Karpas-422 (cell line): ENCODE measurements at regions not wholly inside any gene's neighbourhood (a gene's known extent, or its start where the extent isn't known, plus 50 kb on each side); places are given as distances from the start of the nearest gene placed in this dataset.

Experiments used
- DNase-seq: peaks from one replicate; pipeline ENCODE4 v3.0.0-alpha.2; 2015
- H2AFZ ChIP-seq: fragments of 200-600 bp; sonication (generic); 2 replicates; pipeline ENCODE4 v1.6.1; 2014; ENCODE audit warnings: antibody characterized with exemption, low read length, mixed read lengths
- H3K27ac ChIP-seq: fragments of 200-600 bp; sonication (generic); 2 replicates; pipeline ENCODE4 v1.5.1; 2014; ENCODE audit warnings: mild to moderate bottlenecking, low read length, moderate library complexity
- H3K27me3 ChIP-seq: fragments of 200-600 bp; sonication (generic); 2 replicates; pipeline ENCODE4 v1.6.1; 2014; ENCODE audit warnings: low read length, mixed read lengths
- H3K36me3 ChIP-seq: fragments of 200-600 bp; sonication (generic); 2 replicates; pipeline ENCODE4 v1.6.1; 2014; ENCODE audit warnings: low read length, mixed read lengths; ENCODE audit not compliant: insufficient read depth
- H3K4me1 ChIP-seq: fragments of 200-600 bp; sonication (generic); 2 replicates; pipeline ENCODE4 v1.6.1; 2014; ENCODE audit warnings: mild to moderate bottlenecking, low read length, mixed read lengths
- H3K4me2 ChIP-seq: fragments of 200-600 bp; sonication (generic); 2 replicates; pipeline ENCODE4 v1.6.1; 2014; ENCODE audit warnings: low read length, low read depth, mild to moderate bottlenecking; ENCODE audit not compliant: poor library complexity, severe bottlenecking
- H3K4me3 ChIP-seq: fragments of 200-600 bp; sonication (generic); 2 replicates; pipeline ENCODE4 v1.5.1; 2014; ENCODE audit warnings: mild to moderate bottlenecking, antibody characterized with exemption, low read length, mixed read lengths
- H3K79me2 ChIP-seq: fragments of 200-600 bp; sonication (generic); 2 replicates; pipeline ENCODE4 v1.6.1; 2014; ENCODE audit warnings: mild to moderate bottlenecking, low read length, mixed read lengths
- H3K9ac ChIP-seq: fragments of 200-600 bp; sonication (generic); 2 replicates; pipeline ENCODE4 v1.6.0; 2014; ENCODE audit warnings: low read length
- H3K9me2 ChIP-seq: fragments of 200-600 bp; sonication (generic), shearing (Covaris generic); replicated peaks from 2 replicates; pipeline ENCODE4 v1.6.0; 2014; ENCODE audit warnings: mild to moderate bottlenecking, low read length, moderate library complexity; ENCODE audit not compliant: insufficient read depth
- H3K9me3 ChIP-seq: fragments of 300-700, 200-600 bp; sonication (generic); 2 replicates; pipeline ENCODE4 v1.6.1; 2014; ENCODE audit warnings: low read length, mixed read lengths
- H4K20me1 ChIP-seq: fragments of 200-600 bp; sonication (generic); 2 replicates; pipeline ENCODE4 v1.6.1; 2014; ENCODE audit warnings: mild to moderate bottlenecking, antibody characterized with exemption, low read length, low read depth; ENCODE audit not compliant: insufficient read depth

- no peaks in the 10 kb centered on the region for H3K36me3 ChIP-seq
- no peaks in the 10 kb centered on the region for H4K20me1 ChIP-seq
- no peak overlapping the region for H3K9ac ChIP-seq
- no peak overlapping the region for H3K27ac ChIP-seq
- no peaks in the 10 kb centered on the region for H3K27me3 ChIP-seq
- H3K79me2 ChIP-seq: no peaks in the 10 kb centered on the region
- H3K4me1 ChIP-seq: no peaks in the 10 kb centered on the region
- no peak for DNase-seq
- no peaks in the 10 kb centered on the region for H3K9me2 ChIP-seq
- no peaks in the 10 kb centered on the region for H3K9me3 ChIP-seq
- no peak overlapping the region for H2AFZ ChIP-seq
- H3K4me3 ChIP-seq: no peak overlapping the region
- no peak overlapping the region for H3K4me2 ChIP-seq
These were observed 430.8 kb downstream of the ARHGEF28 start for GRCh38 chr5:74056789-74057164.

- H3K27ac ChIP-seq: no peak overlapping the region
These were observed 430.3 kb downstream of the ARHGEF28 start for GRCh38 chr5:74056107-74056788.

DNA sequence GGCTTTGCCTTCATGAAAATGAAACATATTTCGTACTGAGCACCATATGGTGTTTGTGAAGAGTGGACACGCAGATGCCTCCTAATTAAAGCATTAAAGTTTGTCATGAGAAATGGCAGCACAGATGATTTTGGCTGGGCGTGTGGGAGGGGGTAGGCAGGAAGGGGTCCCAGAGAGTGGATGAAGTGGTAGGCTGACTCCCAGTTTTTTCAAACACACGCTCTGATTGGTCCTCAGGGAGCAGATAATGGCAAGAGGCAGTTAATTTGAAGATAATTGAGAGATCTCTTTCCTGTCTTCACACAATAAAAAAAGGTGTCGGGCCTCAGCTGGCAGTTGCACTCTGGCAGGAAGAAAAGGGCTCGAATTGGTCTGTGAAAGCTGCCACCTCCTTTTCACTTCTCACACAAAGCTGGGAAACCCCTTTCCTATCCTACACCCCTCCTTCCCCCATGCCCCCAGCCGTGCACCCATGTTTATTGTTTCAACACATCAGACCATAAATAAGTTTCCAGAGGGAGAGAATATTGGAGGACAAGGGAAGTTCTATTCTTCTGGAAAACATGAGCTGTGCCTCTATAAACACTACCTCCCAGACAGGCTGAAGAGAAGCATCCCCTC, 429.6 kb downstream of the ARHGEF28 start:
- Histone ChIP-seq H3K27me3 (no peaks in the 10 kb centered on the region), H3K79me2 (no peaks in the 10 kb centered on the region), H3K9me2 (no peaks in the 10 kb centered on the region), H3K27ac (no peak overlapping the region), H2AFZ (no peak overlapping the region), H4K20me1 (no peaks in the 10 kb centered on the region), H3K4me2 (no peak overlapping the region), H3K9me3 (no peaks in the 10 kb centered on the region), H3K36me3 (no peaks in the 10 kb centered on the region), H3K9ac (no peak overlapping the region), H3K4me1 (no peaks in the 10 kb centered on the region), H3K4me3 (no peak overlapping the region)
- no peak for DNase-seq

More at GRCh38 chr5:74056107-74056788, 430.3 kb downstream of the ARHGEF28 start:
- H3K4me2 ChIP-seq: no peak overlapping the region
- no peaks in the 10 kb centered on the region for H4K20me1 ChIP-seq
- H3K27me3 ChIP-seq: no peaks in the 10 kb centered on the region
- no peaks in the 10 kb centered on the region for H3K9me2 ChIP-seq
- H2AFZ ChIP-seq: no peak overlapping the region
- no peak overlapping the region for H3K4me3 ChIP-seq
- no peak for DNase-seq
- H3K4me1 ChIP-seq: no peaks in the 10 kb centered on the region
- H3K79me2 ChIP-seq: no peaks in the 10 kb centered on the region
- H3K9me3 ChIP-seq: no peaks in the 10 kb centered on the region
- H3K9ac ChIP-seq: no peak overlapping the region
- no peaks in the 10 kb centered on the region for H3K36me3 ChIP-seq

- Histone ChIP-seq H3K27ac (no peak overlapping the region), H3K27me3 (no peaks in the 10 kb centered on the region), H3K9me2 (no peaks in the 10 kb centered on the region)
These were observed 428.8 kb downstream of the ARHGEF28 start for GRCh38 chr5:74054641-74055421.

GRCh38 chr5:74054139-74054538, 428.1 kb downstream of the ARHGEF28 start:
- no peak overlapping the region for H3K27ac ChIP-seq
- H3K4me3 ChIP-seq: no peak overlapping the region

More at GRCh38 chr5:74054641-74055421, 428.8 kb downstream of the ARHGEF28 start:
- Histone ChIP-seq H3K4me2 (no peak overlapping the region), H3K79me2 (no peaks in the 10 kb centered on the region), H4K20me1 (no peaks in the 10 kb centered on the region), H3K9me3 (no peaks in the 10 kb centered on the region), H3K9ac (no peak overlapping the region), H2AFZ (no peak overlapping the region), H3K36me3 (no peaks in the 10 kb centered on the region), H3K4me1 (no peaks in the 10 kb centered on the region), H3K4me3 (no peak overlapping the region)
- no peak for DNase-seq

DNA sequence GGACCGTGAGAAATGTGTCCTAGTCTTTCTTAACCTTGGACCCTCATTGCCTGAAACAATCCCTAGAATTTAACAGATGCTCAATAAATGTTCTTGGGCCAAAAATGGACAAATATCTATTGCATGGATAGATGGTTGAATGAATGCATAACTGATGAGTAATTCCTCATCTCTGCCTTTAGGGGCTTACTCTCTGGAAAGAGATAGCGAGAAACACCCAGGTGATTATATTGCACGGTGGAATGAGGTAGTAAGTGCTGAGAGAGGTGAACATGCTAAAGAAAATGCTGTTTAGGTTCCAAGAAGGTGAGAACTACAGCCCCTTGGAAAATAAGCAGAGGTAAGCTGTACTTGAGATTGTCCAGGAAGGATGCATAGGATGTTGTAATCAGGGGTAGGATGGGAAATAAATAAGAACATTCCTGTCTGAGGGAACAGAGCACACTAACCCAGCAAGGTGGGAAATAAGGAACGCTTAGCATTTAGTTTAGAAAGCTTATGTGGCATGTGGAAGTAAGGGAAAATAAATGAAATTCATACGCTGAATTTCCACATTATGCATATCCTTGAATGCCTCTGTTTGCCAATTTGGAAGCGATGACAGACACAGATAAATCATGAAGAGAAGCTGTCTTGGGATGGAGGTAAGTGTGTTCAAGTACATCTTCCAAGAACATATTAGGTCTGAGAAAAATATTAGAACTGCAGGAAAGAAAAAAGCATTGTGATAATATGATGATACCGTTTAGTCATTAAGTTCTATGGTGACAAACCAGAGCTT, 426.6 kb downstream of the ARHGEF28 start:
- Histone ChIP-seq H2AFZ (no peak overlapping the region), H4K20me1 (no peaks in the 10 kb centered on the region), H3K9me2 (no peaks in the 10 kb centered on the region), H3K36me3 (no peaks in the 10 kb centered on the region), H3K27me3 (no peaks in the 10 kb centered on the region), H3K9ac (no peak overlapping the region), H3K79me2 (no peaks in the 10 kb centered on the region), H3K27ac (no peak overlapping the region), H3K9me3 (no peaks in the 10 kb centered on the region), H3K4me3 (no peak overlapping the region), H3K4me1 (no peaks in the 10 kb centered on the region), H3K4me2 (no peak overlapping the region)
- no peak for DNase-seq

More at GRCh38 chr5:74054139-74054538, 428.1 kb downstream of the ARHGEF28 start:
- Histone ChIP-seq H3K79me2 (no peaks in the 10 kb centered on the region), H3K4me2 (no peak overlapping the region), H3K9me2 (no peaks in the 10 kb centered on the region), H3K36me3 (no peaks in the 10 kb centered on the region), H3K9ac (no peak overlapping the region), H3K9me3 (no peaks in the 10 kb centered on the region), H3K4me1 (no peaks in the 10 kb centered on the region), H3K27me3 (no peaks in the 10 kb centered on the region), H2AFZ (no peak overlapping the region), H4K20me1 (no peaks in the 10 kb centered on the region)
- DNase-seq: no peak

DNA sequence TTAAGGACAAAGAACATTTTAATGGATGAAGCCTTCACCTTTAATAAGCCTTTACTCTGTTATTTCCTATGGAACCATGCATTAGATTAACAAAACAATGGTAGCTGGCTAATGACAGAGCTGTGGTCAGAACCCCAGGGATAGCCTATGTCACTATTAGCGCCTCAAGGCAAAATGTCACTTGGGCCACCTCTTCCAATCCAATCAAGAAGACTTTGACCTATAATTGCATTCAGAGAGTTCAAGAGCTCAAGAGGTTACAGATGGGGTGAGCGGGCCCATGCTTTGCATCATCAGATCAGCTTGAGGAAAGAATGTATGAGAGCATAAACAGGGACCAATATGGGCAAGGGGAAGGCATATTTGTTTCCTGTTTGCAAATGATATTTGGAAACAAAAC, 425.1 kb downstream of the ARHGEF28 start:
- Histone ChIP-seq H2AFZ (no peak overlapping the region), H3K27ac (no peak overlapping the region), H3K4me2 (no peak overlapping the region), H3K36me3 (no peaks in the 10 kb centered on the region), H3K9ac (no peak overlapping the region), H4K20me1 (no peaks in the 10 kb centered on the region), H3K4me3 (no peak overlapping the region), H3K4me1 (no peaks in the 10 kb centered on the region), H3K27me3 (no peaks in the 10 kb centered on the region), H3K9me3 (no peaks in the 10 kb centered on the region), H3K79me2 (no peaks in the 10 kb centered on the region), H3K9me2 (no peaks in the 10 kb centered on the region)
- no peak for DNase-seq

- Histone ChIP-seq H3K4me1 (no peaks in the 10 kb centered on the region), H3K9me2 (no peaks in the 10 kb centered on the region), H3K27me3 (no peaks in the 10 kb centered on the region), H3K4me2 (no peak overlapping the region), H3K79me2 (no peaks in the 10 kb centered on the region), H3K9ac (no peak overlapping the region), H3K36me3 (no peaks in the 10 kb centered on the region), H3K4me3 (no peak overlapping the region), H4K20me1 (no peaks in the 10 kb centered on the region), H3K27ac (no peak overlapping the region), H2AFZ (no peak overlapping the region), H3K9me3 (no peaks in the 10 kb centered on the region)
- DNase-seq: no peak
These were observed 418.9 kb downstream of the ARHGEF28 start for GRCh38 chr5:74044936-74045335.
